ENCODE measurements at regions not wholly inside any gene's neighbourhood (a gene's known extent, or its start where the extent isn't known, plus 50 kb on each side); places are given as distances from the start of the nearest gene placed in this dataset.
"Not testable (repeated sequence)": the region's sequence is repeated elsewhere in the genome, so short reads cannot be mapped to it uniquely, and the experiment has no call there.

GRCh38 chr15:24260854-24261253 is 414.7 kb upstream of the NPAP1 start:
- not testable (repeated sequence) for H3K4me3 ChIP-seq (ENCODE audit: low read depth, low read length); H3K27me3 ChIP-seq (ENCODE audit: control insufficient read depth, insufficient read depth, low read length); H3K9ac ChIP-seq (ENCODE audit: low read length); H3K4me1 ChIP-seq (ENCODE audit: control insufficient read depth, insufficient read depth, low read length); H3K36me3 ChIP-seq (ENCODE audit: control insufficient read depth, insufficient read depth, low read length); H3K9me3 ChIP-seq (ENCODE audit: control insufficient read depth, insufficient read depth, low read depth, low read length); H3K27ac ChIP-seq (ENCODE audit: low read depth, low read length)

- H3K9ac ChIP-seq (ENCODE audit: low read length); H3K4me3 ChIP-seq (ENCODE audit: low read depth, low read length); H3K36me3 ChIP-seq (ENCODE audit: control insufficient read depth, insufficient read depth, low read length); H3K27ac ChIP-seq (ENCODE audit: low read depth, low read length); H3K9me3 ChIP-seq (ENCODE audit: control insufficient read depth, insufficient read depth, low read depth, low read length); H3K4me1 ChIP-seq (ENCODE audit: control insufficient read depth, insufficient read depth, low read length); H3K27me3 ChIP-seq (ENCODE audit: control insufficient read depth, insufficient read depth, low read length): not testable (repeated sequence)
These were observed 406.9 kb upstream of the NPAP1 start for GRCh38 chr15:24268536-24269165.

- Histone ChIP-seq H3K27me3 (ENCODE audit: control insufficient read depth, insufficient read depth, low read length) (no peaks in the 10 kb centered on the region), H3K9me3 (ENCODE audit: control insufficient read depth, insufficient read depth, low read depth, low read length) (peaks cover 6% of the 10 kb centered on the region; the same call in 1 of the 2 replicates), H3K4me1 (ENCODE audit: control insufficient read depth, insufficient read depth, low read length) (no peaks in the 10 kb centered on the region), H3K36me3 (ENCODE audit: control insufficient read depth, insufficient read depth, low read length) (no peaks in the 10 kb centered on the region), H3K4me3 (ENCODE audit: low read depth, low read length) (no peak overlapping the region), H3K27ac (ENCODE audit: low read depth, low read length) (no peak overlapping the region), H3K9ac (ENCODE audit: low read length) (no peak overlapping the region)
These were observed 406.4 kb upstream of the NPAP1 start for GRCh38 chr15:24269166-24269571.

GRCh38 chr15:24269923-24270322 is 405.7 kb upstream of the NPAP1 start:
- Histone ChIP-seq H3K4me1 (ENCODE audit: control insufficient read depth, insufficient read depth, low read length) (no peaks in the 10 kb centered on the region), H3K27ac (ENCODE audit: low read depth, low read length) (no peak overlapping the region), H3K36me3 (ENCODE audit: control insufficient read depth, insufficient read depth, low read length) (no peaks in the 10 kb centered on the region), H3K9ac (ENCODE audit: low read length) (no peak overlapping the region), H3K4me3 (ENCODE audit: low read depth, low read length) (no peak overlapping the region), H3K27me3 (ENCODE audit: control insufficient read depth, insufficient read depth, low read length) (no peaks in the 10 kb centered on the region), H3K9me3 (ENCODE audit: control insufficient read depth, insufficient read depth, low read depth, low read length) (peaks cover 6% of the 10 kb centered on the region; the same call in 1 of the 2 replicates)

DNA sequence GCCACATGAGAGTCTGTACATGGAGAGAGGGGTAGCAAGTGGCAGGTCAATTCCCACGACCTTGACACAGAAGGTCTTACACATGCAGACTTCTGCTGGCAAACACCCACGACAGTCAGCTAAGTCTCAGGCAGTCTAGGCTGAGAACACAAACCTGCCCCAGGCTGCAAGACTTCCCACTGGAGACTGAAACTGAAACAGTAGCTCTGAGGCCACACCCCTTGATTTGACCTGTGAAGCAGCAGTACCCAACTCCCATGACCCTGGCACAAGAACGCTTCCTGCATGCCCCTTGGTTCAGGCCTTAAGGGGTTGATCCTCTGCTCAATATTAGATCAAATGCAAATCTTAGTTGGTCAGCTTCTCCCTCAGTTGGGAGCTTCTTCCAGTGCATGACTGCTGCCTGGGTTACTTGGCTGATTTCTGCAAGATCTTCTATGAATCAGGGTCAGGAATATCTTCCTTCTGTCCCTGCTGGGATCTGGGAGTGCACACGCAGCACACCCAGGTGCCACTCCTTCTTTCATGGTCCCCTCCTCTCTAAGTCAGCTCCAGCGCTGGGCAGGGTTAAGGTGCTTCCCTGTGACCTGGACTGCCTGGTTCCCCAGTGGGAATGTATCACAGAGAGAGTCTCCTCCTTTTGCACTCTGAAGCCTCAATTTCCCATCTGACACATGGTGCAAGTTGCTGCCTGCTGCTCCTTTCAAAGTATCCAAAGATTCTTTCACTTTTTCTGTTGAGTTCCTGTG is 403.9 kb upstream of the NPAP1 start:
- not testable (repeated sequence) for H3K27me3 ChIP-seq (ENCODE audit: control insufficient read depth, insufficient read depth, low read length); H3K9me3 ChIP-seq (ENCODE audit: control insufficient read depth, insufficient read depth, low read depth, low read length); H3K4me1 ChIP-seq (ENCODE audit: control insufficient read depth, insufficient read depth, low read length); H3K27ac ChIP-seq (ENCODE audit: low read depth, low read length); H3K4me3 ChIP-seq (ENCODE audit: low read depth, low read length); H3K36me3 ChIP-seq (ENCODE audit: control insufficient read depth, insufficient read depth, low read length); H3K9ac ChIP-seq (ENCODE audit: low read length)

DNA sequence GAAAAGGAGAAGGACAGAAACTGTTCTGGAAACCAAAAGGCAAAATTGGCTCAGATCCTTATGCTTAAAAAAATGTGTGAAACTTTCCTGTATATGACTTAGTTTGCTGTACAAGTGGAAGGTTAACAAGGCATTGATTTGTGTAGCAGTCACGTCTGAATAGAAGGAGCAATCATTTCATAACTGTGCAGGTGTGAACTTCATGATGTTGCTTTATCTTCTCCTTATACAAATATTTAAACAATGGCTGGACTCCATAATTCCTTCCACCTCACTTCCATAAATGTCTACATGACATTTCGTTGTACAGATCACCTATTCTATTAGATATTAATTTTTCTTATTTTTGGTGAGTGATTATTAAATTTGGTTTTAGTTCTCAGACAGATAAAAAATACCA is 382.7 kb upstream of the NPAP1 start:
- Histone ChIP-seq H3K36me3 (ENCODE audit: control insufficient read depth, insufficient read depth, low read length) (no peaks in the 10 kb centered on the region), H3K9ac (ENCODE audit: low read length) (no peak overlapping the region), H3K9me3 (ENCODE audit: control insufficient read depth, insufficient read depth, low read depth, low read length) (no peaks in the 10 kb centered on the region; the same call in 1 of the 2 replicates), H3K4me3 (ENCODE audit: low read depth, low read length) (no peak overlapping the region), H3K27me3 (ENCODE audit: control insufficient read depth, insufficient read depth, low read length) (no peaks in the 10 kb centered on the region), H3K4me1 (ENCODE audit: control insufficient read depth, insufficient read depth, low read length) (no peaks in the 10 kb centered on the region), H3K27ac (ENCODE audit: low read depth, low read length) (no peak overlapping the region)

DNA sequence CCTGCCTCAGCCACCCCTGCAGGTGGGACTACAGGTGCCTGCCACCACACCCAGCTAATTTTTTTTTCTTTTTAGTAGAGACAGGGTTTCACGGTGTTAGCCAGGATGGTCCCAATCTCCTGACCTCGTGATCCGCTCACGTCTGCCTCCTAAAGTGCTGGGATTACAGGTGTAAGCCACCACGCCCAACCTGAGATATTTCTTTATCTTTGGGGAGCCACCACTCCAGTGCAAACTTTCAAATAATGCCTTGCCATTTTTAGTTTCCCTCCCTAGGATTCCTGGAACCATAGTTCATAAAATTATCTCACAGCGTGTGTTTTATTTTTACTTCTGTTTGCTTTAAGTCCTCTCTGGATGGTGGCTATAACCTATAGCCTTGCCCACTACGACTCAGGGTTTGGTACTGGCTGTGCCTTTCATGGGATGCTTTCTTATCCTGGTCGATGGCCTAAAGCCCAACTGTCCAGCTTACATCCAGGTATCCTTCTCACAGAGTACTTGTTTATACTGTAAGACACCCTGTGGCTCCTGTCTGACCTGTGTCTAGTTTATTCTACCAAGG is 374.7 kb upstream of the NPAP1 start:
- not testable (repeated sequence) for H3K9me3 ChIP-seq (ENCODE audit: control insufficient read depth, insufficient read depth, low read depth, low read length); H3K27me3 ChIP-seq (ENCODE audit: control insufficient read depth, insufficient read depth, low read length); H3K4me1 ChIP-seq (ENCODE audit: control insufficient read depth, insufficient read depth, low read length); H3K27ac ChIP-seq (ENCODE audit: low read depth, low read length); H3K36me3 ChIP-seq (ENCODE audit: control insufficient read depth, insufficient read depth, low read length); H3K9ac ChIP-seq (ENCODE audit: low read length); H3K4me3 ChIP-seq (ENCODE audit: low read depth, low read length)

DNA sequence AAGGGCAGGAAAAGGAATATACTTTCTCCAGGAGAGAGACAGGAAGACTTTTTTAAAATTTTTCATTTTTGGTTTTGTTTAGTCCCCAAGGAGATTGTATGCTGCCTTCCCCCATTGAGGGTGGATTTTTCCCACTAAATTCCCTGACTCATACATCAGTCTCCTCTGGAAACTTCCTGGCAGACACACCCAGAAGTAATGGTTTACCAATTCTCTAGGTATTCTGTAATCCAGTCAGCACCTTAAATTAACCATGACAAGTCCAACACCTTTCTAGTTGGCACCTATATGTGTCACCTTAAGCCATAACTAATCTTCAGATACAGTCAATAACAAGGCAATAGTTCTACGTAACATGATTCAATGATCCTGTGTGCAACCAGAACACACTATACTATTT is 373.6 kb upstream of the NPAP1 start:
- H3K9me3 ChIP-seq (ENCODE audit: control insufficient read depth, insufficient read depth, low read depth, low read length); H3K4me1 ChIP-seq (ENCODE audit: control insufficient read depth, insufficient read depth, low read length); H3K36me3 ChIP-seq (ENCODE audit: control insufficient read depth, insufficient read depth, low read length); H3K9ac ChIP-seq (ENCODE audit: low read length); H3K4me3 ChIP-seq (ENCODE audit: low read depth, low read length); H3K27ac ChIP-seq (ENCODE audit: low read depth, low read length); H3K27me3 ChIP-seq (ENCODE audit: control insufficient read depth, insufficient read depth, low read length): not testable (repeated sequence)

GRCh38 chr15:24304747-24305146 is 370.8 kb upstream of the NPAP1 start:
- H3K4me1 ChIP-seq (ENCODE audit: control insufficient read depth, insufficient read depth, low read length); H3K9me3 ChIP-seq (ENCODE audit: control insufficient read depth, insufficient read depth, low read depth, low read length); H3K4me3 ChIP-seq (ENCODE audit: low read depth, low read length); H3K27me3 ChIP-seq (ENCODE audit: control insufficient read depth, insufficient read depth, low read length); H3K36me3 ChIP-seq (ENCODE audit: control insufficient read depth, insufficient read depth, low read length); H3K27ac ChIP-seq (ENCODE audit: low read depth, low read length); H3K9ac ChIP-seq (ENCODE audit: low read length): not testable (repeated sequence)

- not testable (repeated sequence) for H3K9me3 ChIP-seq (ENCODE audit: control insufficient read depth, insufficient read depth, low read depth, low read length)
These were observed 369.9 kb upstream of the NPAP1 start for GRCh38 chr15:24305643-24306042.

GRCh38 chr15:24309700-24310099 is 365.9 kb upstream of the NPAP1 start:
- H3K4me3 ChIP-seq (ENCODE audit: low read depth, low read length); H3K4me1 ChIP-seq (ENCODE audit: control insufficient read depth, insufficient read depth, low read length); H3K9me3 ChIP-seq (ENCODE audit: control insufficient read depth, insufficient read depth, low read depth, low read length); H3K27ac ChIP-seq (ENCODE audit: low read depth, low read length); H3K27me3 ChIP-seq (ENCODE audit: control insufficient read depth, insufficient read depth, low read length); H3K36me3 ChIP-seq (ENCODE audit: control insufficient read depth, insufficient read depth, low read length); H3K9ac ChIP-seq (ENCODE audit: low read length): not testable (repeated sequence)

More at GRCh38 chr15:24305643-24306042, 369.9 kb upstream of the NPAP1 start:
- not testable (repeated sequence) for H3K4me3 ChIP-seq (ENCODE audit: low read depth, low read length); H3K36me3 ChIP-seq (ENCODE audit: control insufficient read depth, insufficient read depth, low read length); H3K9ac ChIP-seq (ENCODE audit: low read length); H3K4me1 ChIP-seq (ENCODE audit: control insufficient read depth, insufficient read depth, low read length); H3K27ac ChIP-seq (ENCODE audit: low read depth, low read length); H3K27me3 ChIP-seq (ENCODE audit: control insufficient read depth, insufficient read depth, low read length)

All from HUES6 (cell line).